Prostate gland (tissue), 2 donors: ENCODE measurements at regions not wholly inside any gene's neighbourhood (a gene's known extent, or its start where the extent isn't known, plus 50 kb on each side); places are given as distances from the start of the nearest gene placed in this dataset.

Source experiments
- DNase-seq: peaks from one replicate; pipeline ENCODE4 v3.0.0-alpha.2; 2019; ENCODE audit warnings: low spot score
- H3K27ac ChIP-seq, 2 donors: fragments of 200-600 bp; sonication (generic); 2 replicates each; pipeline ENCODE4 v1.5.1; 2017 to 2019
- H3K27me3 ChIP-seq: fragments of 200-600 bp; sonication (generic); replicated peaks from 2 replicates; pipeline ENCODE4 v1.5.1; 2019; ENCODE audit not compliant: insufficient read depth
- H3K36me3 ChIP-seq, 2 donors: fragments of 200-600 bp; sonication (generic); 1 replicate in 1 of 2; 2 replicates in 1 of 2; pipeline versions ENCODE4 v1.5.1 to v1.8.1; 2017 to 2019
- H3K4me1 ChIP-seq: fragments of 200-600 bp; sonication (generic); replicated peaks from 2 replicates; pipeline ENCODE4 v1.5.1; 2019
- H3K4me3 ChIP-seq, 2 donors: fragments of 200-600 bp; sonication (generic); 2 replicates each; pipeline ENCODE4 v1.5.1; 2017 to 2019
- H3K9me3 ChIP-seq: fragments of 200-600 bp; sonication (generic); 2 replicates; pipeline ENCODE4 v1.5.1; 2017
- POLR2A ChIP-seq: fragments of 450-650 bp; IDR thresholded peaks from one replicate; pipeline ENCODE4 v1.6.1; 2016; ENCODE audit warnings: antibody characterized with exemption, mild to moderate bottlenecking
- POLR2AphosphoS5 ChIP-seq: sonication (generic); formaldehyde crosslinking; IDR thresholded peaks from one replicate; pipeline ENCODE4 v1.6.1; 2017; ENCODE audit warnings: antibody characterized with exemption
- WGBS: methylation state at CpG from one replicate; pipeline ENCODE4 v1.1.5; 2018; 5-methylcytosine and 5-hydroxymethylcytosine counted together
- intact Hi-C: fragments of 100-400 bp; cut with DNase I; formaldehyde crosslinking; loops from one replicate; pipeline ENCODE4 v1.14.2; 2022
- TF ChIP-seq, protein P1 (sequence below), 4 experiments: fragments of 200-600 bp in 2 of 4; fragments of 450-650 bp in 2 of 4; sonication (generic) in 2 of 4; IDR thresholded peaks; 1 replicate in 3 of 4; 2 replicates in 1 of 4; pipeline ENCODE4 v1.5.1; 2016 to 2019; ENCODE audit warnings: antibody characterized with exemption in 4 of 4, mild to moderate bottlenecking in 2 of 4, moderate library complexity in 2 of 4

GRCh38 chr6:112787371-112787770 is 440.2 kb downstream of the RFPL4B start:
- DNase-seq = no peak
- TF ChIP-seq, protein P1, sequence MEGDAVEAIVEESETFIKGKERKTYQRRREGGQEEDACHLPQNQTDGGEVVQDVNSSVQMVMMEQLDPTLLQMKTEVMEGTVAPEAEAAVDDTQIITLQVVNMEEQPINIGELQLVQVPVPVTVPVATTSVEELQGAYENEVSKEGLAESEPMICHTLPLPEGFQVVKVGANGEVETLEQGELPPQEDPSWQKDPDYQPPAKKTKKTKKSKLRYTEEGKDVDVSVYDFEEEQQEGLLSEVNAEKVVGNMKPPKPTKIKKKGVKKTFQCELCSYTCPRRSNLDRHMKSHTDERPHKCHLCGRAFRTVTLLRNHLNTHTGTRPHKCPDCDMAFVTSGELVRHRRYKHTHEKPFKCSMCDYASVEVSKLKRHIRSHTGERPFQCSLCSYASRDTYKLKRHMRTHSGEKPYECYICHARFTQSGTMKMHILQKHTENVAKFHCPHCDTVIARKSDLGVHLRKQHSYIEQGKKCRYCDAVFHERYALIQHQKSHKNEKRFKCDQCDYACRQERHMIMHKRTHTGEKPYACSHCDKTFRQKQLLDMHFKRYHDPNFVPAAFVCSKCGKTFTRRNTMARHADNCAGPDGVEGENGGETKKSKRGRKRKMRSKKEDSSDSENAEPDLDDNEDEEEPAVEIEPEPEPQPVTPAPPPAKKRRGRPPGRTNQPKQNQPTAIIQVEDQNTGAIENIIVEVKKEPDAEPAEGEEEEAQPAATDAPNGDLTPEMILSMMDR (IDR thresholded peaks at IDR 0.05) = no peak
- no peak for TF ChIP-seq POLR2A
- Histone ChIP-seq H3K4me1 (no peaks in the 10 kb centered on the region), H3K36me3 (no peaks in the 10 kb centered on the region), H3K9me3 (no peaks in the 10 kb centered on the region), H3K27ac (no peak overlapping the region), H3K27me3 (no peaks in the 10 kb centered on the region), H3K4me3 (no peak overlapping the region)
- 58% methylated on average over 6 of the region's 6 CpGs for WGBS
- intact Hi-C loops = loop anchor here (10.0 kb wide), 1 partner anchor 1117 kb away; no protein-coding TSS in a partner anchor

- Histone ChIP-seq H3K9me3 (no peaks in the 10 kb centered on the region), H3K27me3 (no peaks in the 10 kb centered on the region), H3K27ac (no peak overlapping the region), H3K4me3 (no peak overlapping the region), H3K4me1 (no peaks in the 10 kb centered on the region), H3K36me3 (no peaks in the 10 kb centered on the region)
- intact Hi-C loops = no loop called here
- whole genome bisulfite sequencing = 79% methylated on average over 1 of the region's 1 CpG
- no peak for DNase-seq
- TF ChIP-seq, protein P1 (IDR thresholded peaks at IDR 0.05) = no peak
- TF ChIP-seq POLR2AphosphoS5 (no peak), POLR2A (no peak)
Measured at GRCh38 chr6:112795316-112795715, 448.2 kb downstream of the RFPL4B start.

- TF ChIP-seq POLR2AphosphoS5 (no peak), POLR2A (no peak)
- TF ChIP-seq, protein P1 (IDR thresholded peaks at IDR 0.05) = no peak
- H3K36me3 ChIP-seq = no peaks in the 10 kb centered on the region
- H3K4me1 ChIP-seq = no peaks in the 10 kb centered on the region
- intact Hi-C loops = no loop called here
- H3K27me3 ChIP-seq = no peaks in the 10 kb centered on the region
- no peak overlapping the region for H3K27ac ChIP-seq
- DNase-seq = no peak
- 100% methylated on average over 1 of the region's 1 CpG for WGBS
- no peaks in the 10 kb centered on the region for H3K9me3 ChIP-seq
- no peak overlapping the region for H3K4me3 ChIP-seq
Measured at GRCh38 chr6:112796712-112797111, 449.6 kb downstream of the RFPL4B start.

- Histone ChIP-seq H3K9me3 (no peaks in the 10 kb centered on the region), H3K27me3 (no peaks in the 10 kb centered on the region), H3K36me3 (no peaks in the 10 kb centered on the region), H3K27ac (no peak overlapping the region), H3K4me1 (no peaks in the 10 kb centered on the region), H3K4me3 (no peak overlapping the region)
- WGBS = 82% methylated on average over 1 of the region's 1 CpG
- no peak for DNase-seq
- TF ChIP-seq, protein P1 (IDR thresholded peaks at IDR 0.05) = no peak
- TF ChIP-seq POLR2AphosphoS5 (no peak), POLR2A (no peak)
- intact Hi-C loops = no loop called here
Measured at GRCh38 chr6:112799889-112800288, 452.8 kb downstream of the RFPL4B start.

- 88% methylated on average over 1 of the region's 1 CpG for WGBS
- intact Hi-C loops = no loop called here
- no peak for DNase-seq
Measured at GRCh38 chr6:112800439-112800838, 453.3 kb downstream of the RFPL4B start.

More at GRCh38 chr6:112800439-112800838, 453.3 kb downstream of the RFPL4B start:
- no peaks in the 10 kb centered on the region for H3K36me3 ChIP-seq
- no peaks in the 10 kb centered on the region for H3K4me1 ChIP-seq
- no peak for TF ChIP-seq POLR2A
- TF ChIP-seq, protein P1 (IDR thresholded peaks at IDR 0.05) = no peak
- no peak for TF ChIP-seq POLR2AphosphoS5
- H3K27me3 ChIP-seq = no peaks in the 10 kb centered on the region
- no peak overlapping the region for H3K4me3 ChIP-seq
- no peak overlapping the region for H3K27ac ChIP-seq
- H3K9me3 ChIP-seq = no peaks in the 10 kb centered on the region
